SHP77 treated with DMSO at 0.1 percent for 48 hours (cell line): ENCODE measurements at regions not wholly inside any gene's neighbourhood (a gene's known extent, or its start where the extent isn't known, plus 50 kb on each side); places are given as distances from the start of the nearest gene placed in this dataset.

Experiments used
- DNase-seq: peaks from one replicate; lab custom pipeline; 2025; lab: John Stamatoyannopoulos, UW

- no peak for DNase-seq
Measured at GRCh38 chr5:9922719-9923118, 292.6 kb upstream of the TAS2R1 start.

GRCh38 chr5:9920697-9921096, 290.5 kb upstream of the TAS2R1 start:
- DNase-seq, result no peak

DNA sequence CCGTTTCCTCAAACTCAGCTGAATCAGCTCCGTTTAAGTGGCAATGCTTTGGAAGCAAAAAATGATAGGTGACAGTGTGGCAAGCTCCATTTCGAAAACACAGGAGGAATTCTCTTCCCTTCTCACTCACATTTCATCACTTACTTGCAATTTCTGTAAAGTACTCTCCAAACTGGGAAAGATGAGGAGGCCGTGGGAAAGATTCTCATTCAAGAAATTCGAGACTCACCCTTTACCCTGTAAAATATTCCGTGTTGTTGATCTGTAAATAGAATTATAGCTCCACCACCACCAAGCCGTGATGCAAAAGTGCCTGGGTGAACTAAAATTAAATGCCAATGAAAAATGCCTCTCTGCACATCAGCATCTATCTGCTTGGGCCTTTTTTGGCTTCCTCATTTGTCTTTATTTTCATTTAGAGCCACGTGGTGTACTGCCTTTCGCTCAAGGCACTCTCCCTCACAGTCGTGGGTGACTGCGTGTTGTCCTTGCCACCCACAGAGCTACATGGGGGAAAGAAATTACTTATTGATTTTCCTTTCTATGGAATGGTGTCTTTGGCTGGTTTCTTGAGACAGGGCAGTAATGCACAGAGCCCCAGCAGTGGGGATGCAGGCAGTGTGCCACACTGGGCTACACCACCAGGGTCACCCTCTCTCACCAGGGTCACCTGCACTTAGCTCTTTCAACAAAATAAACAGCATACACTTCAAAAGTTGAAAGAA, 289.3 kb upstream of the TAS2R1 start:
- no peak for DNase-seq

GRCh38 chr5:9905661-9906060, 275.5 kb upstream of the TAS2R1 start:
- DNase-seq, result no peak

DNA sequence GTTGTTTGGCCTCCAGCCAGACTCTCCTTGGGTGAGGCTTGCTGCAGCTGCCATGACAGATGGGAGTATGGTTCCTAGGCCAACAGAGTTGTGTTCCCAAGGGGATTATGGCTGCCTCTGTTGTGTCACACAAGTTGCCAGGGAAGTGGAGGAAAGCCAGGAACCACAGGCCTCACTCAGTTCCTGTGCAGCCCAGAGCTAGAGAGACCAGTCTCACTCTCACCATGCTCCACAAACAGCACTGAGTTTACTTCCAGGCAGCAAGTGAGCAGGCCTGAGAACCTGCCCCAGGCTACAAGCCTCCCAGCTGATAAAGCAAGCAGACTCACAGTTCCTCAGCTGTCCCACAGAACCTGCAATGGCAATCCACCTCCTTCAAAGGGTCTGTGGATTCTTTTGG, 273.6 kb upstream of the TAS2R1 start:
- DNase-seq, result peak; percentile 76

DNA sequence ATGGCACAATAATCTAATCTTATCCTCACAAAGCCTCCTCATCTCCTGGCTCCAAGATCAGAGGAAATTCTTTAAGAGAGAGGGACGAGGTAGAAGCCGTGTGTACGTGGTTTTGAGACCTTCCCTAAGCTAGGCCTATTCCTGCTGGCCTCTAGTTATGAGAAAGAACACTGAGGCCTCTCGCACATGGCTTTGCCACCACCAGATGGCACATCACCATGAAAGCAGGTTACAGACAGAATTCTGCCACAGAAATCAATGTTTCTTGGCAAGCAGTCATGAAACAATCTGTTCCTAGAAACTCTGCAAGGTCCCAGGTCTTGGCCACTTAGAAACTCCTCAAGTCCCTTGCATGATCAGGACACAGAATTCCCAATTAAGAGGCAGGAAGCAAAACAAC, 268.2 kb upstream of the TAS2R1 start:
- DNase-seq, result no peak

- no peak for DNase-seq
Measured at GRCh38 chr5:9895302-9895645, 265.1 kb upstream of the TAS2R1 start.

DNA sequence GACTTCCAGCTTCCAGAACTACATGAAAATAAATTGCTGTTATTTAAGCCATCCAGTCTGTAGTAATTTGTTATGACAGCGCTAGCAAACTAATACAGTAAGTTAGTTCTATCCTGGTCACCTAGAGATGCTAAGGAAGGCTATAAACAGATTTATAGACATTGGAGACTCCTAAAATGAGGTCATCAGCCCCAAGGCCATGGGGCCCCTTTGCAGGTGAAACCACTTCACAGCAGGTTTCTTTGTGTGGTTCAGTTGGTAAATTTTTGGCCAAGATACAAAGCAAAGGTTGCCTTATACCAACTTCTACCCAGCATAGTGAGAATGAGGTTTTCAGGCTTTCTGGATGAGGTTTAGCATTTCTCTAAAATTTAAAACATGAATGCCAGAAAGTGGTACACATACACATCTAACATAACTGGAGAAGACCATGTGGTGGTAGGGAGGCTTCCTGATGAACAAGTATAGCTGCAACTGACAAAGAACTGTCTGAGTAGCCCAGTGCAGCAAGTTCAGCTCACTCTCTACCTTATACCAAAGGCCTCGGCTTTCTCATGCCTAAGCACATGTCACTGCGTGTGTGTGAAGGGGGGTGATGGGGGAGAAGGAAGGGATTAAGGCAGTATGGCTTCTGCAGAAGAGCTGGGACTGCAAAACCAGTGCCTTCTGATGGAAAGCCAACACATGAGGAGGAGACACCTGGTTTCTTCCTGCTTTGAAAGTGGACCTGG, 264.6 kb upstream of the TAS2R1 start:
- no peak for DNase-seq

GRCh38 chr5:9892696-9893095, 262.5 kb upstream of the TAS2R1 start:
- no peak for DNase-seq

DNA sequence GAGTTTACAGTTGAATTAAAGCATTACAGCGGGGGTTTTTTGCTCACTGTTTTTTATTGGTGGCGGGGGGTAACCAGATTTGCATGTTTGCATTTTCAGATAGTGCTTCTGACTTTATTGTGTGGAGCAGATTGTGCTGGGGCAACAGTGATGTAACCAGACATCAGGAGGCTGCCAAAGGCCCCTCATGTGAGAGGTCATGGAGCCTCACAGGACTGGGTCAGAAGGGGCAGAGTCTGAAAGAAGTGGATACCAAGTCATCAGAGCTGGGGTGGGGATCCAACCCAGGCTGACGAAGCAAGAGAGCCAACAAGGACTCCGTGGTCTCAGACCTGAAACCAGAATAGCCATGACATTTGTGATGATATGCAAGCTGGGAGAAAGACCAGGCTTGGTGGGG, 259.4 kb upstream of the TAS2R1 start:
- no peak for DNase-seq

DNA sequence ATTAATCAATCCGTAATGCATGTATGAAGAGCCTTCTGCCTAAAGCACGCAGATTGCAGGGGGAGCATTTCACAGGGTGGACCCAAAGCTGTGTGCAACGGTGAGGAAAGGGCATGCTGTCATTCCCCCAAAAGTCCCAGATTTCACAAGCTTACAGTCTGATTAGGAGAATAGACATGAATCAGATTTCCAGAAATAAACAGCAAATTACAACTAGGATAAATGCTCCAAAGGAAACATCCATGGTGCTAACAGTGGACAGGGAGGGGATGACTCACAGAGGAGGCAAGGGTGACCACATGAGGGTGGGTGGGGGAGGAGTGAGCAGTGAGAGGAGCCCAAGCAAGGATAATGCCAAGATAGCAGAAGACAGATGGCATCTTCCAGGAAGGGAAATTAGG, 258.4 kb upstream of the TAS2R1 start:
- DNase-seq, result no peak

GRCh38 chr5:9885164-9885563, 255.0 kb upstream of the TAS2R1 start:
- DNase-seq, result no peak

- DNase-seq, result no peak
Measured at GRCh38 chr5:9878206-9878605, 248.1 kb upstream of the TAS2R1 start.

GRCh38 chr5:9877488-9877887, 247.3 kb upstream of the TAS2R1 start:
- DNase-seq, result no peak

GRCh38 chr5:9876451-9876850, 246.3 kb upstream of the TAS2R1 start:
- DNase-seq, result no peak

DNA sequence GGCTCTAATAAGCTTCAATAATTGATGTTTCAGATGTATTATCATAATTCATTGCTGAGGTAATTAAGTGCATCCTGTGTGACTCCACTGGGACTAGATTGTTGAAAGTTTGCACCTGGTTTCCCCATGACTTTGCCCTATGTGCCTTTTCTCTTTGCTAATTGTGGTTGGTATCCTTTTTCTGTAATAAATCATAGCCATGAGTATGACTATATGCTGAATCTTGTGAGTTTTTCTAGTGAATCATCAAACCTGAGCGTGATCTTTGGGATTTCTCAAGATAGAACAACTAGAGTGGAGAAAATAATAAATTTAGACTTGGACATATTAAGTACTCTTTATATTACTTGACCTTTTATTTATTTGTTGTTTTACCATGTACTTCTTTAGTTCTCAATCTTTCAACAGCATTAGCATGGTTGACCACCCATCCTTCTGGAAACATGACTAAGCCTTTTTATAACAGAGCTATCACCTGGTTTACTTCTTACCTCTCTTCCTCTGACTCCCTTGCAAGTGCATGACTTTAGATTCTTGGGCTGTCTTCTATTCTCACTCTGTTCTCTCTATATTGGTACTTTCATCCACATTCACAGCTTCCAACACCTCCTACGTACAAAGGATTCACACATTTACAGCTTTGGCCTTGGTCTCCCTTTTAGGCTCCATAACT, 239.6 kb upstream of the TAS2R1 start:
- DNase-seq, result no peak

DNA sequence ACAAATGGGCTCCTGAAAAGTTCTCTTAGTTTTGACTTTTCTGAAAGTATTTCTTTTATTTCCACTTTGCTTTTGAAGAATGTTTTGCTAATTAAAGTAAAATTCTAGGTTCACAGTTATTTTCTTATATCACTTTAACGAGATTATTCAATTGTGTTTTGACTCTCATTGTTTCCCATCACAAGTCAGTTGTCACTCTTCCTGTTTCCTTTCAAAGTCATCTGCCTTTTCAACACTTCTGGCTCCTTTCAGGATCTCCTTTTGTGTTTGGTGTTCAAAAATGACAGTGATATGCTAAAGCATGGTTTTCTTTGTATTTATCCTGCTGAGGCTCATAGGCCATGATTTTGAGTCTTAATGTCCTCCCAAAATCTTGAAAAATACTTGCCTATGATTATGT, 235.4 kb upstream of the TAS2R1 start:
- DNase-seq, result no peak

GRCh38 chr5:9864791-9865190, 234.6 kb upstream of the TAS2R1 start:
- no peak for DNase-seq

GRCh38 chr5:9863486-9863885, 233.3 kb upstream of the TAS2R1 start:
- no peak for DNase-seq

- no peak for DNase-seq
Measured at GRCh38 chr5:9861666-9862256, 231.6 kb upstream of the TAS2R1 start.

DNA sequence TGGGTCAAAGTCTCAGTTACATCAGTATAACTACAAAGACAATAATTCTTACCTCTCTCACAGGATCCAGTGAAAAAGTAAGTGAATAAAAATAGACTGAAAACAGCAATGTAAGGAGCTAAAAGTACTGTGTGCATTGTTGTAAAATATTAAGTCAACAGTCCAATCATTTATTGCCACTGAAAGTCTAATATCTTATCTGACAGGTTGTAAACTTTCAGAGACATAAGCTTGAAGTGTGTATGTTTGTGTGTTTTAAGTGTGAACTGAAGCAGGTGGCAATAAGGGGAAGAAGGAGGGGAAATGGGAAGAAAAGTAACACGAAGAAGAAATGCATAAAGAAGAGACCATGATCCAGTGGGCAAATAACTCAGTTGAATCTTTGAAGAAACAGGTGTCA, 229.7 kb upstream of the TAS2R1 start:
- no peak for DNase-seq

- no peak for DNase-seq
Measured at GRCh38 chr5:9858043-9858442, 227.9 kb upstream of the TAS2R1 start.

- no peak for DNase-seq
Measured at GRCh38 chr5:9853309-9853708, 223.2 kb upstream of the TAS2R1 start.
